Stomach (tissue), 8 donors: ENCODE measurements at regions not wholly inside any gene's neighbourhood (a gene's known extent, or its start where the extent isn't known, plus 50 kb on each side); places are given as distances from the start of the nearest gene placed in this dataset.

Experiments
- DNase-seq, 2 donors: peaks; one replicate each; pipeline versions ENCODE4 v3.0.0 to v3.0.0-alpha.2; 2013 to 2019
- H3K27ac ChIP-seq, 5 donors: fragments of 200-600 bp in 4 of 5; sonication (generic) in 4 of 5; one replicate each; pipeline ENCODE4 v1.5.1; 2013 to 2019; ENCODE audit warnings: mild to moderate bottlenecking in 1 of 5, moderate library complexity in 1 of 5
- H3K27me3 ChIP-seq, 3 donors: fragments of 200-600 bp; sonication (generic); one replicate each; pipeline ENCODE4 v1.5.1; 2017 to 2019; ENCODE audit warnings: mixed run types in 1 of 3
- H3K36me3 ChIP-seq, 4 donors: fragments of 200-600 bp; sonication (generic); 1 replicate in 3 of 4; 2 replicates in 1 of 4; pipeline ENCODE4 v1.5.1; 2016 to 2019
- H3K4me1 ChIP-seq, 4 donors: fragments of 200-600 bp; sonication (generic); one replicate each; pipeline ENCODE4 v1.5.1; 2016 to 2019
- H3K4me3 ChIP-seq, 4 donors: fragments of 200-600 bp; sonication (generic) in 3 of 4; one replicate each; pipeline ENCODE4 v1.5.1; 2016 to 2019; ENCODE audit warnings: mild to moderate bottlenecking in 1 of 4
- H3K9me3 ChIP-seq, 4 donors: fragments of 200-600 bp; sonication (generic); one replicate each; pipeline ENCODE4 v1.5.1; 2016 to 2019
- EP300 ChIP-seq: sonication (generic); formaldehyde crosslinking; IDR thresholded peaks from one replicate; pipeline ENCODE4 v1.6.1; 2017; ENCODE audit warnings: antibody characterized with exemption
- POLR2A ChIP-seq, 4 donors: fragments of 450-650 bp; IDR thresholded peaks; one replicate each; pipeline ENCODE4 v1.6.1; 2016; ENCODE audit warnings: antibody characterized with exemption in 4 of 4, control low read depth in 2 of 4, mild to moderate bottlenecking in 1 of 4, moderate library complexity in 1 of 4
- POLR2AphosphoS5 ChIP-seq, 3 donors: sonication (generic); formaldehyde crosslinking; IDR thresholded peaks; one replicate each; pipeline ENCODE4 v1.6.1; 2016; ENCODE audit warnings: antibody characterized with exemption in 3 of 3
- WGBS, 5 donors: extraction: QIAGEN DNeasy Blood & Tissue Kit in 3 of 5; methylation state at CpG; one replicate each; pipeline versions ENCODE4 v1.1.5 to v1.1.7; 2013 to 2018; 5-methylcytosine and 5-hydroxymethylcytosine counted together
- intact Hi-C: fragments of 100-400 bp; cut with DNase I; formaldehyde crosslinking; loops from one replicate; pipeline ENCODE4 v1.15.1; 2023; ENCODE audit warnings: low total_unique reads
- TF ChIP-seq, protein P1 (sequence below), 7 experiments: fragments of 450-650 bp in 4 of 7; fragments of 200-600 bp in 3 of 7; sonication (generic) in 3 of 7; IDR thresholded peaks; one replicate each; pipeline ENCODE4 v1.5.1; 2016 to 2019; ENCODE audit warnings: antibody characterized with exemption in 7 of 7, control low read depth in 2 of 7, mild to moderate bottlenecking in 1 of 7
- donor health status: healthy with polysubstance abuse.
- donor health status: Bipolar disorder and iron deficiency.
- donor health status: healthy.

DNA sequence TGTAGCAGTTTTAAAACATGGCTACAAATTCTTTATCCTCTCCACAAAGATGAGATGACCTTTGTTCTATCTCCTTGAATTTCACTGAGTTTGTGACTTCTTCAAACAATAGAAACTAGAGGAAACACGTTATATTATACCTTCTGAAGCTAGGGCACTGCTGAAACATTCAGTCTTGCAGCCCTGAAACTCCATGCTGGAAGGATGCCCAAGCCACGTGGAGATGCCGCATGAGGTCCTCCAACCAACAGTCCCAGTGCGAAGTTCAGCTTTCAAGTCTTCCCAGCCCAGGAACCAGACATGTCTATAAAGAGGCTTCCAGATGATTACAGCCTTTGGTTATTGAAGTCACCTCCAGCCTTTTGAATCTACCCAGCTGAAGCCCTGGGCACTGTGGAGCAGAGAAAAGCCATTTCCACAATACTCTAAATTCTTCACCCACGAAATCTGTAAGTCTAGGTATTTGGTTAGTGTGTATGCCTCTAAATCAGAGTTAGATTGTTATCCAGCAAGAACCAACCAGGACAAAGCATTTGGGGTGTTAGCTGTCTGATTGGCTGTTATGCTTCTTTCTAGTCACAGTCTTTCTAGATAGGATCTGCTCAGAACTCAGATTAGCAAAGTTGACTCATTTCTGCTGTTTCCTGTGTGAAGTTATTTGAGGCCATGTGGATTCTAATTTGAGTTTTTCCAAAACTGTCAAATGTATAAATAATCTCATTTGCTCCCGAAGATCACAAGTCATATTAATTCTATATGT, 186.5 kb upstream of the TMEM72 start:
- Histone ChIP-seq H3K27ac (no peak overlapping the region), H3K36me3 (no peaks in the 10 kb centered on the region), H3K4me1 (peaks cover 0 to 3% (median 0%) of the 10 kb centered on the region in 4 donors), H3K27me3 (no peaks in the 10 kb centered on the region), H3K4me3 (no peak overlapping the region), H3K9me3 (no peaks in the 10 kb centered on the region)
- WGBS, 5 donors = 66 to 75% (median 72%) methylated on average over 6 of the region's 6 CpGs
- DNase-seq = no peak
- TF ChIP-seq POLR2A (IDR thresholded peaks at IDR 0.05) (no peak), EP300 (no peak), POLR2AphosphoS5 (IDR thresholded peaks at IDR 0.05) (no peak)
- TF ChIP-seq, protein P1, sequence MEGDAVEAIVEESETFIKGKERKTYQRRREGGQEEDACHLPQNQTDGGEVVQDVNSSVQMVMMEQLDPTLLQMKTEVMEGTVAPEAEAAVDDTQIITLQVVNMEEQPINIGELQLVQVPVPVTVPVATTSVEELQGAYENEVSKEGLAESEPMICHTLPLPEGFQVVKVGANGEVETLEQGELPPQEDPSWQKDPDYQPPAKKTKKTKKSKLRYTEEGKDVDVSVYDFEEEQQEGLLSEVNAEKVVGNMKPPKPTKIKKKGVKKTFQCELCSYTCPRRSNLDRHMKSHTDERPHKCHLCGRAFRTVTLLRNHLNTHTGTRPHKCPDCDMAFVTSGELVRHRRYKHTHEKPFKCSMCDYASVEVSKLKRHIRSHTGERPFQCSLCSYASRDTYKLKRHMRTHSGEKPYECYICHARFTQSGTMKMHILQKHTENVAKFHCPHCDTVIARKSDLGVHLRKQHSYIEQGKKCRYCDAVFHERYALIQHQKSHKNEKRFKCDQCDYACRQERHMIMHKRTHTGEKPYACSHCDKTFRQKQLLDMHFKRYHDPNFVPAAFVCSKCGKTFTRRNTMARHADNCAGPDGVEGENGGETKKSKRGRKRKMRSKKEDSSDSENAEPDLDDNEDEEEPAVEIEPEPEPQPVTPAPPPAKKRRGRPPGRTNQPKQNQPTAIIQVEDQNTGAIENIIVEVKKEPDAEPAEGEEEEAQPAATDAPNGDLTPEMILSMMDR (IDR thresholded peaks at IDR 0.05) = no peak
- intact Hi-C loops = no loop called here

DNA sequence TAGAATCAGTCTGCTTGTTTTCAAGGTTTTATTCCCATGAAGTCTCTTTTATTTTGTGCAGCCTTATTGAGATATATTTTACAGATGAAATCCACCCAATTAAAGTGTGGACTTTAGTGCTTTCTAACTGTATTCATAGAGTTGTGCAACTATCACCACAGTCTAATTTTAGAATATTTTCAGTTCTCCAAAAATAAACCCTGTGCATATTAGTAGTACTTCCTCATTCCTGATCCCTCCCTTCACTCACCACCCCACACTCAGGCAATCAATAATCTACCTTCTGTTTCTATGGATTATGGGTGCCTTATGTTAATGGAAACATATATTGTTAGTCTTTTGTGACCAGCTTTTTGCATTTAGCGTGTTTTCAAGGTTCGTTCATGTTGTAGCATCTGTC, 185.7 kb upstream of the TMEM72 start:
- DNase-seq = no peak

DNA sequence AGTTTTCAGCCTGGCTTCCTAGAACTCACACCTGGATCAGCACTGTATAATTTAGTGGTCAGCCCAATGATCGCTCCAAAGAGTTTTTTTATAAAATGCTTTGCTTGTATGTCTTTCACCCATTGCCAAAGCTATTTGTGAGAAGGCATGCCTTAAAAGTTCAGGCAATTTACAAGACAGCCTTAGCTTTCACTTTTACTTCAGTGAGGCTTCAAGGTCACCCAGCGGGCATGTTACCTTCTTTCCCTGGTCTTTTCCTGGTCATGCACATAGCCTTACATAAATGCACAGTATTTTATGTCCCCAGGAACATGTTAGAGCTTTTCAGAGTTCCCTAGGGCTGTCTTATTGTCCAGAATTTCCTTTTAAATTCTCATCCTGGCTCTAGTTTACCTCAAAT, 179.9 kb upstream of the TMEM72 start:
- H3K9me3 ChIP-seq = no peaks in the 10 kb centered on the region
- no peak overlapping the region for H3K4me3 ChIP-seq
- WGBS, 5 donors = 77 to 98% (median 88%) methylated on average over 2 of the region's 2 CpGs
- no peaks in the 10 kb centered on the region for H3K4me1 ChIP-seq
- H3K36me3 ChIP-seq = no peaks in the 10 kb centered on the region
- H3K27me3 ChIP-seq = no peaks in the 10 kb centered on the region
- H3K27ac ChIP-seq = no peak overlapping the region
- intact Hi-C loops = no loop called here
- no peak for DNase-seq
- TF ChIP-seq, protein P1 (IDR thresholded peaks at IDR 0.05) = no peak

More for the DNA sequence above, 185.7 kb upstream of the TMEM72 start:
- Histone ChIP-seq H3K4me3 (no peak overlapping the region), H3K36me3 (no peaks in the 10 kb centered on the region), H3K27me3 (no peaks in the 10 kb centered on the region), H3K4me1 (peaks cover 0 to 3% (median 0%) of the 10 kb centered on the region in 4 donors), H3K27ac (no peak overlapping the region), H3K9me3 (no peaks in the 10 kb centered on the region)
- 92 to 98% (median 96%) methylated on average over 2 of the region's 2 CpGs for WGBS, 5 donors
- intact Hi-C loops = no loop called here
- TF ChIP-seq POLR2AphosphoS5 (IDR thresholded peaks at IDR 0.05) = no peak
- no peak for TF ChIP-seq EP300
- no peak for TF ChIP-seq POLR2A (IDR thresholded peaks at IDR 0.05)
- TF ChIP-seq, protein P1 (IDR thresholded peaks at IDR 0.05) = no peak

DNA sequence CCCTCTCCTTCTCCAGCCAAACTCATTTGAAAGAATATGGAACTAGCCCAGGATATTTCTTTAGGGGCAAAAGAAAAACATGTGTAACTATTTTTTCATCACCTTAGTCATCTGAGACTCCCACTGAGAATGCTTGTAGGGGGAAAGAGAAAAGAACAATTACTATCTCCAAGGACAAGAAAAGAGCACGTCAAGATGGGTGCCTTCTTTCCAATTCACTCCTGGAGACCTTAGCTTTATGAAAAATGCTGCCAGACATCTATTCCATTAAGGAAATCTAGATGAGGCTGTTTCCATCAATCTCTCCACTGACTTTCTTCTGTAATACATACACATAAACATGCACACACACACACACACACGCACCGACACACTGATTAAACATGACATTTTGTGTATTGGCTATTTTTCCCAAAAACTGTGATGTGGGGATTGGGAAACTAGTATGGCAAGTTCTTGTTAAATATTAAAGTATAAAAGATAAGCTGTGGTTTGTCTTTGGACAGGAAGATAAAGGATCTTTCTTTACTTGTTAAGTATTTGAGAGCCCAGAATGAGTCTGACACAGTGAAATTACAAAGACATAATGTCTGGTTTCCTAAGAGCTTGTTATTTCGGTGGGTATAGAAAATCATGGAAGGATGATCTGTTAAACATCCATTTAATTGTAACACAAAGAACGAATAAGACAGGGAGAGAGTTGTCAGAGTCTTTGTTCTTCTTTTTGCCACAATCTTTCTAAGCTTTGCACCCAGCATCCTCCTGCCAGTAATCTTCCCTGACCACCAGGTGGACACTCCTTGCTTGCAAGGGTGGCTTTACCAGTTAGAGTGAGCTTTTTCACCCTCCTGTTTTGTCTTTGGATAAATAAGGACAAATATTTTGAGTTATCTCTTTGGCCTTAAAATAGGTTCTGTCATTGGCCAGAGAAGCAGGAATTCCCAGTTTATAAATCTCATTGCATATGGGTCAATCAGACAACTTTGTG, 177.3 kb upstream of the TMEM72 start:
- H3K36me3 ChIP-seq = no peaks in the 10 kb centered on the region
- H3K4me1 ChIP-seq = no peaks in the 10 kb centered on the region
- intact Hi-C loops = no loop called here
- WGBS, 5 donors = 31 to 45% (median 43%) methylated on average over 5 of the region's 5 CpGs
- H3K9me3 ChIP-seq = no peaks in the 10 kb centered on the region
- no peak for DNase-seq
- no peak for TF ChIP-seq POLR2A (IDR thresholded peaks at IDR 0.05)
- TF ChIP-seq, protein P1 (IDR thresholded peaks at IDR 0.05) = peak in 1 of 7 experiments; percentile 22
- no peaks in the 10 kb centered on the region for H3K27me3 ChIP-seq
- H3K4me3 ChIP-seq = no peak overlapping the region
- H3K27ac ChIP-seq = no peak overlapping the region
